Fibroblast of villous mesenchyme (primary cell): ENCODE measurements at regions not wholly inside any gene's neighbourhood (a gene's known extent, or its start where the extent isn't known, plus 50 kb on each side); places are given as distances from the start of the nearest gene placed in this dataset.

Experiments used
- DNase-seq: peaks from one replicate; pipeline ENCODE4 v3.0.0-alpha.2; 2010; ENCODE audit warnings: low read depth
- H3K4me3 ChIP-seq: 2 replicates; pipeline ENCODE4 v1.5.1; 2011; ENCODE audit warnings: low read depth, mild to moderate bottlenecking, low read length
- CTCF ChIP-seq: IDR thresholded peaks from 2 replicates; pipeline ENCODE4 v1.5.1; 2012; ENCODE audit warnings: low read depth, mild to moderate bottlenecking, low read length; ENCODE audit not compliant: insufficient read depth

GRCh38 chr2:53235836-53236582 is 531.6 kb upstream of the CHAC2 start:
- no peak for TF ChIP-seq CTCF
- no peak for DNase-seq

GRCh38 chr2:53234548-53234903 is 533.1 kb upstream of the CHAC2 start:
- peak; percentile 3 for DNase-seq
- no peak for TF ChIP-seq CTCF
- H3K4me3 ChIP-seq: no peak overlapping the region

More at GRCh38 chr2:53235836-53236582, 531.6 kb upstream of the CHAC2 start:
- no peak overlapping the region for H3K4me3 ChIP-seq

GRCh38 chr2:53233759-53234547 is 533.7 kb upstream of the CHAC2 start:
- TF ChIP-seq CTCF: no peak
- DNase-seq: no peak
- no peak overlapping the region for H3K4me3 ChIP-seq

GRCh38 chr2:53231908-53232307 is 535.7 kb upstream of the CHAC2 start:
- DNase-seq: no peak
- no peak for TF ChIP-seq CTCF
- H3K4me3 ChIP-seq: no peak overlapping the region

- H3K4me3 ChIP-seq: no peak overlapping the region
- TF ChIP-seq CTCF: no peak
- no peak for DNase-seq
Observed at GRCh38 chr2:53230691-53231090, 536.9 kb upstream of the CHAC2 start.

GRCh38 chr2:53227535-53227934 is 540.1 kb upstream of the CHAC2 start:
- no peak overlapping the region for H3K4me3 ChIP-seq
- no peak for DNase-seq
- TF ChIP-seq CTCF: no peak
